ENCODE measurements at regions not wholly inside any gene's neighbourhood (a gene's known extent, or its start where the extent isn't known, plus 50 kb on each side); places are given as distances from the start of the nearest gene placed in this dataset.

- no peak for TF ChIP-seq EZH2phosphoT487 (IDR thresholded peaks at IDR 0.05; ENCODE audit: unreplicated experiment)
- peak; percentile 93 to 98 for TF ChIP-seq CTCF (conservative IDR thresholded peaks at IDR 0.05; ENCODE audit: low read depth in 2 of 2)
- TF ChIP-seq REST (IDR thresholded peaks at IDR 0.05; ENCODE audit: unreplicated experiment) = no peak
- no peak for TF ChIP-seq EZH2 (IDR thresholded peaks at IDR 0.05; ENCODE audit: low read depth, unreplicated experiment)
- TF ChIP-seq POLR2AphosphoS5 (IDR thresholded peaks at IDR 0.05; ENCODE audit: low read depth) = no peak
- no peak for TF ChIP-seq STAT1 (IDR thresholded peaks at IDR 0.05; ENCODE audit: unreplicated experiment)
- no peak for TF ChIP-seq CREB1 (CRISPR knock-in tag; IDR thresholded peaks at IDR 0.05; ENCODE audit: low read depth)
- TF ChIP-seq ETS1 (IDR thresholded peaks at IDR 0.05) = no peak
- TF ChIP-seq NANOG (IDR thresholded peaks at IDR 0.05; ENCODE audit: borderline replicate concordance) = no peak
Observed at GRCh38 chr14:53539489-53540126, 386.5 kb upstream of the DDHD1 start.

All from GM23338 (cell line).